HCT116 (cell line): ENCODE measurements at regions not wholly inside any gene's neighbourhood (a gene's known extent, or its start where the extent isn't known, plus 50 kb on each side); places are given as distances from the start of the nearest gene placed in this dataset.

Experiments used
- ATAC-seq: fragments of 200-7000 bp; cut with Tn5 transposase; 2 replicates; pipeline ENCODE4 v1.9.1; 2020; ENCODE audit warnings: mild to moderate bottlenecking, moderate library complexity
- BruUV-seq: library from RNA; stranded (reverse); fragments of 400-500 nt; replicated peaks from 2 replicates; lab custom pipeline; 2021; lab: Mats Ljungman, UMichigan
- CTCF ChIA-PET: fragments of 300-600 bp; sonication (Branson Sonifier 250); formaldehyde crosslinking; loops from one replicate; lab custom pipeline; 2021; ENCODE audit warnings: antibody characterized with exemption; lab: Charles Lee
- POLR2A ChIA-PET: fragments of 300-600, 350-600 bp; sonication (Branson Sonifier 250); formaldehyde crosslinking; loops from one replicate; lab custom pipeline; 2021; ENCODE audit warnings: antibody characterized with exemption; lab: Charles Lee
- RAD21 ChIA-PET, 2 experiments: fragments of 300-600 bp; sonication (Branson Sonifier 250); formaldehyde crosslinking; loops; one replicate each; lab custom pipeline; 2023; ENCODE audit warnings: low total read pairs in 2 of 2; ENCODE audit not compliant: uncharacterized antibody in 2 of 2, unreplicated experiment in 2 of 2, low non-redundant PET in 1 of 2; lab: Charles Lee
- DNase-seq: peaks from one replicate; pipeline ENCODE4 v3.0.0-alpha.2; 2010; ENCODE audit warnings: low read depth, low spot score
- H2AFZ ChIP-seq: fragments of 200-600 bp; shearing (Covaris generic), sonication (generic); 2 replicates; pipeline ENCODE4 v1.6.1; 2017; ENCODE audit warnings: low read depth, mixed run types, mixed read lengths, antibody characterized with exemption, low read length; ENCODE audit not compliant: poor library complexity, severe bottlenecking
- H3K27ac ChIP-seq: 2 replicates; pipeline ENCODE4 v1.5.1; 2012; ENCODE audit warnings: low read depth, low read length
- H3K27me3 ChIP-seq: fragments of 200-600 bp; sonication (generic); 2 replicates; pipeline ENCODE4 v1.6.1; 2016; ENCODE audit warnings: mixed run types, low read length, mixed read lengths; ENCODE audit not compliant: insufficient read depth
- H3K36me3 ChIP-seq, 2 experiments: fragments of 200-500 bp in 1 of 2; fragments of 200-600 bp in 1 of 2; sonication (Bioruptor generic) in 1 of 2; sonication (generic) in 1 of 2; 2 replicates each; pipeline versions ENCODE4 v1.5.1 to v1.6.1; 2014 to 2016; ENCODE audit warnings: low read length in 2 of 2, inconsistent platforms in 1 of 2, mixed read lengths in 1 of 2, mixed run types in 1 of 2; ENCODE audit not compliant: insufficient read depth in 2 of 2, control insufficient read depth in 1 of 2
- H3K4me1 ChIP-seq, 2 experiments: fragments of 200-600 bp in 1 of 2; sonication (generic) in 1 of 2; 2 replicates each; pipeline versions ENCODE4 v1.5.1 to v1.6.1; 2012 to 2017; ENCODE audit warnings: low read length in 2 of 2, inconsistent platforms in 1 of 2, mild to moderate bottlenecking in 1 of 2, mixed read lengths in 1 of 2, mixed run types in 1 of 2, moderate library complexity in 1 of 2; ENCODE audit not compliant: insufficient read depth in 2 of 2, control insufficient read depth in 1 of 2
- H3K4me2 ChIP-seq: fragments of 200-600 bp; sonication (generic); 2 replicates; pipeline ENCODE4 v1.6.1; 2017; ENCODE audit warnings: mixed run types, low read length, mixed read lengths
- H3K4me3 ChIP-seq, 2 experiments: fragments of 200-600 bp in 1 of 2; sonication (generic) in 1 of 2; replicated peaks in 1 of 2; 2 replicates each; pipeline ENCODE4 v1.5.1; 2011 to 2016; ENCODE audit warnings: low read length in 2 of 2, control low read depth in 1 of 2, low read depth in 1 of 2, mild to moderate bottlenecking in 1 of 2, mixed read lengths in 1 of 2, mixed run types in 1 of 2
- H3K79me2 ChIP-seq: fragments of 200-600 bp; sonication (generic); 2 replicates; pipeline ENCODE4 v1.6.1; 2017; ENCODE audit warnings: mild to moderate bottlenecking, mixed run types, low read length, moderate library complexity, mixed read lengths; ENCODE audit not compliant: insufficient read depth
- H3K9ac ChIP-seq: fragments of 200-600 bp; sonication (generic); 2 replicates; pipeline ENCODE4 v1.6.1; 2016; ENCODE audit warnings: low read length, mixed read lengths
- H3K9me2 ChIP-seq: fragments of 200-600 bp; sonication (generic), shearing (Covaris generic); 2 replicates; pipeline ENCODE4 v1.6.1; 2017; ENCODE audit warnings: mixed run types, mild to moderate bottlenecking, moderate library complexity; ENCODE audit not compliant: insufficient read depth
- H3K9me3 ChIP-seq, 2 experiments: fragments of 200-500 bp in 1 of 2; fragments of 200-600 bp in 1 of 2; sonication (Bioruptor generic) in 1 of 2; sonication (generic) in 1 of 2; 2 replicates each; pipeline ENCODE4 v1.6.1; 2014 to 2017; ENCODE audit warnings: low read length in 2 of 2, mixed read lengths in 2 of 2, inconsistent platforms in 1 of 2, low read depth in 1 of 2, mild to moderate bottlenecking in 1 of 2, mixed run types in 1 of 2, moderate library complexity in 1 of 2; ENCODE audit not compliant: control insufficient read depth in 1 of 2, insufficient read depth in 1 of 2
- H4K20me1 ChIP-seq: fragments of 200-600 bp; sonication (generic), shearing (Covaris generic); 2 replicates; pipeline ENCODE4 v1.6.1; 2017; ENCODE audit warnings: mixed run types, mild to moderate bottlenecking, moderate library complexity; ENCODE audit not compliant: insufficient read depth
- CBX3 ChIP-seq: IDR thresholded peaks from 2 replicates; pipeline ENCODE4 v1.6.1; 2012; ENCODE audit warnings: low read depth
- CEBPB ChIP-seq: IDR thresholded peaks from 2 replicates; pipeline ENCODE4 v1.6.1; 2012; ENCODE audit warnings: low read depth
- CTCF ChIP-seq, 3 experiments: fragments of 200-600 bp in 1 of 3; sonication (generic) in 1 of 3; IDR thresholded peaks in 2 of 3; conservative IDR thresholded peaks in 1 of 3; 2 replicates each; pipeline ENCODE4 v1.5.1; 2012 to 2017; ENCODE audit warnings: low read depth in 2 of 3, low read length in 2 of 3, antibody characterized with exemption in 1 of 3, borderline replicate concordance in 1 of 3, control low read depth in 1 of 3, mild to moderate bottlenecking in 1 of 3, mixed read lengths in 1 of 3, mixed run types in 1 of 3, moderate library complexity in 1 of 3; ENCODE audit not compliant: insufficient read depth in 1 of 3
- EGR1 ChIP-seq: IDR thresholded peaks from 2 replicates; pipeline ENCODE4 v1.6.1; 2012; ENCODE audit warnings: low read depth
- FOSL1 ChIP-seq: IDR thresholded peaks from 2 replicates; pipeline ENCODE4 v1.6.1; 2012; ENCODE audit warnings: low read depth
- JUND ChIP-seq: IDR thresholded peaks from 2 replicates; pipeline ENCODE4 v1.6.1; 2012
- POLR2A ChIP-seq: IDR thresholded peaks from 2 replicates; pipeline ENCODE4 v1.7.0; 2011; ENCODE audit warnings: borderline replicate concordance; ENCODE audit not compliant: insufficient read depth, insufficient read length; ENCODE audit errors: extremely low read depth
- RAD21 ChIP-seq: IDR thresholded peaks from 2 replicates; pipeline ENCODE4 v1.6.1; 2012; ENCODE audit warnings: low read depth, mild to moderate bottlenecking
- SIN3A ChIP-seq: IDR thresholded peaks from 2 replicates; pipeline ENCODE4 v1.6.1; 2012; ENCODE audit warnings: low read depth
- SP1 ChIP-seq: IDR thresholded peaks from 2 replicates; pipeline ENCODE4 v1.6.1; 2012; ENCODE audit warnings: low read depth
- SRF ChIP-seq: IDR thresholded peaks from 2 replicates; pipeline ENCODE4 v1.6.1; 2012; ENCODE audit warnings: low read depth
- TCF7L2 ChIP-seq: IDR thresholded peaks from 2 replicates; pipeline ENCODE4 v1.7.0; 2011; ENCODE audit warnings: borderline replicate concordance, inconsistent platforms; ENCODE audit not compliant: insufficient read depth, insufficient read length; ENCODE audit errors: extremely low read depth
- YY1 ChIP-seq: IDR thresholded peaks from 2 replicates; pipeline ENCODE4 v1.6.1; 2011; ENCODE audit warnings: low read length, low read depth, moderate library complexity, mild to moderate bottlenecking; ENCODE audit not compliant: insufficient replicate concordance; ENCODE audit errors: extremely low read depth
- ZBTB33 ChIP-seq: IDR thresholded peaks from 2 replicates; pipeline ENCODE4 v1.6.1; 2011; ENCODE audit warnings: mild to moderate bottlenecking, low read length, moderate library complexity; ENCODE audit not compliant: insufficient replicate concordance; ENCODE audit errors: extremely low read depth
- ZNF274 ChIP-seq: fragments of 200-500 bp; sonication (Bioruptor generic); IDR thresholded peaks from 2 replicates; pipeline ENCODE4 v1.6.1; 2014; ENCODE audit warnings: mild to moderate bottlenecking, low read depth, low read length, inconsistent platforms
- intact Hi-C: fragments of 100-400 bp; cut with micrococcal nuclease; formaldehyde crosslinking; loops from 2 replicates; pipeline ENCODE4 v1.10.0; 2022
- TF ChIP-seq, protein P1 (sequence below): IDR thresholded peaks from 2 replicates; pipeline ENCODE4 v1.6.1; 2012; ENCODE audit warnings: low read depth
- TF ChIP-seq, protein P2 (sequence below): IDR thresholded peaks from 2 replicates; pipeline ENCODE4 v1.6.1; 2012

DNA sequence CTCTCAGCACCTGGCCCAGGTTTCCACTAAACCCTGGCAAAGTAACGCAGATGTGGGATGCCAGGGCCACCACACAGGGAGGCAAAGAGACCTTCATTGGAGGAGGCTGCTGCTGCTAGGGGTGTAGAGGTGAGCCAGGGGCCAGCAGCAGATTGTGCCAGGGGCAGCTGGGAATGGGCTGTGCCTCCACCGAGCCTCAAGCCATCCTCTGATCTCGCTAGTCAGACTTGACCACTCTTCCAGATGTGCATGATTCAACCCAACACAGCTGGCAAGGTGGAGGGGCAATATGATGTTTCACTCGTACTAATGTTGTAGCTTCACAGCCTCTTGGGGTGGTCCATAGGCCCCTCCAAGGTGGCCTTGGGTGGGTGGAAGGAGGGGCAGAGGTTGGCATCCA, 73.0 kb upstream of the MRPS6 start (continued):
- no peak for TF ChIP-seq ZBTB33

DNA sequence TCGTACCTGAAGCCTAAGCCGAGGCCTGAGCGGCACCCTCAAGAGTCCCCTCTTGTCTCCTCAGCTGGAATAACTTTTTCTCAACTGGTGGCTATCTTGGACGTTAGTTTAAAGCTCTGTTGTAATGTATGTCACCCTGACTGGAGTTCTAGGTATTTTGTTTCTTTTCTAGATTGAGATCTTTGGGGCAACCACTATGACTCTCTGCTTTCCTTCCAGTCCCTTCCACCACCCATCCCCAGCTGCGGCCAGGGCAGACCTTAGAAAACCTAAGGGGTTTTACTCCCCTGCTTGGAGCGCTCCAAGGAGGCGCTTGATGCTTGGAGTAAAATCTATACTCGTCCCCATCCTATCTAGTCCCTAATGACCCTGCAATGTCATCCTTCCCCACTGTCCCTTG, 74.6 kb upstream of the MRPS6 start:
- Histone ChIP-seq H2AFZ (no peak overlapping the region), H3K27me3 (no peaks in the 10 kb centered on the region), H3K27ac (no peak overlapping the region), H3K4me2 (no peak overlapping the region), H3K9me2 (no peaks in the 10 kb centered on the region), H3K36me3 (no peaks in the 10 kb centered on the region; a peak in 1 of 4 replicates), H3K9me3 (no peaks in the 10 kb centered on the region), H3K9ac (no peak overlapping the region), H4K20me1 (no peaks in the 10 kb centered on the region), H3K4me1 (peaks cover 0 to 2% of the 10 kb centered on the region in 2 experiments; a peak in 1 of 4 replicates), H3K4me3 (no peak overlapping the region), H3K79me2 (no peaks in the 10 kb centered on the region)
- RAD21 ChIA-PET: no interaction called here
- intact Hi-C loops: no loop called here
- no peak for ATAC-seq
- BruUV-seq: no TSS peak
- no peak for DNase-seq
- POLR2A ChIA-PET: no interaction called here
- CTCF ChIA-PET: no interaction called here
- TF ChIP-seq CBX3: no peak
- TF ChIP-seq, protein P1, sequence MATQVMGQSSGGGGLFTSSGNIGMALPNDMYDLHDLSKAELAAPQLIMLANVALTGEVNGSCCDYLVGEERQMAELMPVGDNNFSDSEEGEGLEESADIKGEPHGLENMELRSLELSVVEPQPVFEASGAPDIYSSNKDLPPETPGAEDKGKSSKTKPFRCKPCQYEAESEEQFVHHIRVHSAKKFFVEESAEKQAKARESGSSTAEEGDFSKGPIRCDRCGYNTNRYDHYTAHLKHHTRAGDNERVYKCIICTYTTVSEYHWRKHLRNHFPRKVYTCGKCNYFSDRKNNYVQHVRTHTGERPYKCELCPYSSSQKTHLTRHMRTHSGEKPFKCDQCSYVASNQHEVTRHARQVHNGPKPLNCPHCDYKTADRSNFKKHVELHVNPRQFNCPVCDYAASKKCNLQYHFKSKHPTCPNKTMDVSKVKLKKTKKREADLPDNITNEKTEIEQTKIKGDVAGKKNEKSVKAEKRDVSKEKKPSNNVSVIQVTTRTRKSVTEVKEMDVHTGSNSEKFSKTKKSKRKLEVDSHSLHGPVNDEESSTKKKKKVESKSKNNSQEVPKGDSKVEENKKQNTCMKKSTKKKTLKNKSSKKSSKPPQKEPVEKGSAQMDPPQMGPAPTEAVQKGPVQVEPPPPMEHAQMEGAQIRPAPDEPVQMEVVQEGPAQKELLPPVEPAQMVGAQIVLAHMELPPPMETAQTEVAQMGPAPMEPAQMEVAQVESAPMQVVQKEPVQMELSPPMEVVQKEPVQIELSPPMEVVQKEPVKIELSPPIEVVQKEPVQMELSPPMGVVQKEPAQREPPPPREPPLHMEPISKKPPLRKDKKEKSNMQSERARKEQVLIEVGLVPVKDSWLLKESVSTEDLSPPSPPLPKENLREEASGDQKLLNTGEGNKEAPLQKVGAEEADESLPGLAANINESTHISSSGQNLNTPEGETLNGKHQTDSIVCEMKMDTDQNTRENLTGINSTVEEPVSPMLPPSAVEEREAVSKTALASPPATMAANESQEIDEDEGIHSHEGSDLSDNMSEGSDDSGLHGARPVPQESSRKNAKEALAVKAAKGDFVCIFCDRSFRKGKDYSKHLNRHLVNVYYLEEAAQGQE: no peak
- TF ChIP-seq YY1: no peak
- no peak for TF ChIP-seq CEBPB
- TF ChIP-seq, protein P2, sequence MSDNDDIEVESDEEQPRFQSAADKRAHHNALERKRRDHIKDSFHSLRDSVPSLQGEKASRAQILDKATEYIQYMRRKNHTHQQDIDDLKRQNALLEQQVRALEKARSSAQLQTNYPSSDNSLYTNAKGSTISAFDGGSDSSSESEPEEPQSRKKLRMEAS: no peak
- TF ChIP-seq EGR1: no peak
- TF ChIP-seq SIN3A: no peak
- no peak for TF ChIP-seq FOSL1
- no peak for TF ChIP-seq JUND
- no peak for TF ChIP-seq CTCF (IDR thresholded peaks at IDR 0.05 in 2 of 3, conservative IDR thresholded peaks at IDR 0.05 in 1 of 3; ENCODE audit: borderline replicate concordance in 1 of 3, insufficient read depth in 1 of 3, low read depth in 2 of 3, low read length in 2 of 3)
- no peak for TF ChIP-seq TCF7L2
- TF ChIP-seq SRF: no peak
- TF ChIP-seq ZBTB33: no peak
- TF ChIP-seq ZNF274: no peak
- no peak for TF ChIP-seq POLR2A
- TF ChIP-seq SP1: no peak
- TF ChIP-seq RAD21: no peak
